Stomach (tissue), 8 donors: ENCODE measurements at regions not wholly inside any gene's neighbourhood (a gene's known extent, or its start where the extent isn't known, plus 50 kb on each side); places are given as distances from the start of the nearest gene placed in this dataset.

Source experiments
- DNase-seq, 2 donors: peaks; one replicate each; pipeline versions ENCODE4 v3.0.0 to v3.0.0-alpha.2; 2013 to 2019
- H3K27ac ChIP-seq, 5 donors: fragments of 200-600 bp in 4 of 5; sonication (generic) in 4 of 5; one replicate each; pipeline ENCODE4 v1.5.1; 2013 to 2019; ENCODE audit warnings: mild to moderate bottlenecking in 1 of 5, moderate library complexity in 1 of 5
- H3K27me3 ChIP-seq, 3 donors: fragments of 200-600 bp; sonication (generic); one replicate each; pipeline ENCODE4 v1.5.1; 2017 to 2019; ENCODE audit warnings: mixed run types in 1 of 3
- H3K36me3 ChIP-seq, 4 donors: fragments of 200-600 bp; sonication (generic); 1 replicate in 3 of 4; 2 replicates in 1 of 4; pipeline ENCODE4 v1.5.1; 2016 to 2019
- H3K4me1 ChIP-seq, 4 donors: fragments of 200-600 bp; sonication (generic); one replicate each; pipeline ENCODE4 v1.5.1; 2016 to 2019
- H3K4me3 ChIP-seq, 4 donors: fragments of 200-600 bp; sonication (generic) in 3 of 4; one replicate each; pipeline ENCODE4 v1.5.1; 2016 to 2019; ENCODE audit warnings: mild to moderate bottlenecking in 1 of 4
- H3K9me3 ChIP-seq, 4 donors: fragments of 200-600 bp; sonication (generic); one replicate each; pipeline ENCODE4 v1.5.1; 2016 to 2019
- EP300 ChIP-seq: sonication (generic); formaldehyde crosslinking; IDR thresholded peaks from one replicate; pipeline ENCODE4 v1.6.1; 2017; ENCODE audit warnings: antibody characterized with exemption
- POLR2A ChIP-seq, 4 donors: fragments of 450-650 bp; IDR thresholded peaks; one replicate each; pipeline ENCODE4 v1.6.1; 2016; ENCODE audit warnings: antibody characterized with exemption in 4 of 4, control low read depth in 2 of 4, mild to moderate bottlenecking in 1 of 4, moderate library complexity in 1 of 4
- POLR2AphosphoS5 ChIP-seq, 3 donors: sonication (generic); formaldehyde crosslinking; IDR thresholded peaks; one replicate each; pipeline ENCODE4 v1.6.1; 2016; ENCODE audit warnings: antibody characterized with exemption in 3 of 3
- WGBS, 5 donors: extraction: QIAGEN DNeasy Blood & Tissue Kit in 3 of 5; methylation state at CpG; one replicate each; pipeline versions ENCODE4 v1.1.5 to v1.1.7; 2013 to 2018; 5-methylcytosine and 5-hydroxymethylcytosine counted together
- intact Hi-C: fragments of 100-400 bp; cut with DNase I; formaldehyde crosslinking; loops from one replicate; pipeline ENCODE4 v1.15.1; 2023; ENCODE audit warnings: low total_unique reads
- TF ChIP-seq, protein P1 (sequence below), 7 experiments: fragments of 450-650 bp in 4 of 7; fragments of 200-600 bp in 3 of 7; sonication (generic) in 3 of 7; IDR thresholded peaks; one replicate each; pipeline ENCODE4 v1.5.1; 2016 to 2019; ENCODE audit warnings: antibody characterized with exemption in 7 of 7, control low read depth in 2 of 7, mild to moderate bottlenecking in 1 of 7
- donor health status: healthy with polysubstance abuse.
- donor health status: Bipolar disorder and iron deficiency.
- donor health status: healthy.

DNA sequence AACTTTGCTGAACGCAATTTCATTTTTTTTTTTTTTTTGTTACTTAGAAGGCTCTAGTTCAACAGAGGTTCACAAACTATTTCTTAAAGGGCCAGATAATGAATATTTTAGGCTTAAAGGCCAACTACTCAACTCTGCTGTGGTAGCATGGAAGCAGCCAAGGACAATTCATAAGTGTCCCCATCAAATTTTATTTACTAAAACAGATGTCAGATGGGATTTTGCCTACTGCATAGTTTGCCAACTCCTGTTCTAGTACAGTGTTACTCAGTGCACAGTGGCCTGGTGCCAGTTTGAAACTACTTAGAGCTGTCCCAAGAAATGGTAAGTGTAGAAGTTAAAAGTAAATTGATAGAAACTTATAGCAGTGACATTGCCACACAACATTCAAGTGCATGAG lies 949.4 kb upstream of the FANCL start:
- Histone ChIP-seq H3K36me3 (no peaks in the 10 kb centered on the region), H3K4me1 (no peaks in the 10 kb centered on the region), H3K9me3 (no peaks in the 10 kb centered on the region), H3K27me3 (no peaks in the 10 kb centered on the region), H3K4me3 (no peak overlapping the region), H3K27ac (no peak overlapping the region)
- intact Hi-C loops: no loop called here
- WGBS, 5 donors: 50 to 89% (median 74%) methylated on average over 1 of the region's 1 CpG
- no peak for DNase-seq
- TF ChIP-seq, protein P1, sequence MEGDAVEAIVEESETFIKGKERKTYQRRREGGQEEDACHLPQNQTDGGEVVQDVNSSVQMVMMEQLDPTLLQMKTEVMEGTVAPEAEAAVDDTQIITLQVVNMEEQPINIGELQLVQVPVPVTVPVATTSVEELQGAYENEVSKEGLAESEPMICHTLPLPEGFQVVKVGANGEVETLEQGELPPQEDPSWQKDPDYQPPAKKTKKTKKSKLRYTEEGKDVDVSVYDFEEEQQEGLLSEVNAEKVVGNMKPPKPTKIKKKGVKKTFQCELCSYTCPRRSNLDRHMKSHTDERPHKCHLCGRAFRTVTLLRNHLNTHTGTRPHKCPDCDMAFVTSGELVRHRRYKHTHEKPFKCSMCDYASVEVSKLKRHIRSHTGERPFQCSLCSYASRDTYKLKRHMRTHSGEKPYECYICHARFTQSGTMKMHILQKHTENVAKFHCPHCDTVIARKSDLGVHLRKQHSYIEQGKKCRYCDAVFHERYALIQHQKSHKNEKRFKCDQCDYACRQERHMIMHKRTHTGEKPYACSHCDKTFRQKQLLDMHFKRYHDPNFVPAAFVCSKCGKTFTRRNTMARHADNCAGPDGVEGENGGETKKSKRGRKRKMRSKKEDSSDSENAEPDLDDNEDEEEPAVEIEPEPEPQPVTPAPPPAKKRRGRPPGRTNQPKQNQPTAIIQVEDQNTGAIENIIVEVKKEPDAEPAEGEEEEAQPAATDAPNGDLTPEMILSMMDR (IDR thresholded peaks at IDR 0.05): no peak
- no peak for TF ChIP-seq EP300
- no peak for TF ChIP-seq POLR2A (IDR thresholded peaks at IDR 0.05)
- TF ChIP-seq POLR2AphosphoS5 (IDR thresholded peaks at IDR 0.05): no peak

DNA sequence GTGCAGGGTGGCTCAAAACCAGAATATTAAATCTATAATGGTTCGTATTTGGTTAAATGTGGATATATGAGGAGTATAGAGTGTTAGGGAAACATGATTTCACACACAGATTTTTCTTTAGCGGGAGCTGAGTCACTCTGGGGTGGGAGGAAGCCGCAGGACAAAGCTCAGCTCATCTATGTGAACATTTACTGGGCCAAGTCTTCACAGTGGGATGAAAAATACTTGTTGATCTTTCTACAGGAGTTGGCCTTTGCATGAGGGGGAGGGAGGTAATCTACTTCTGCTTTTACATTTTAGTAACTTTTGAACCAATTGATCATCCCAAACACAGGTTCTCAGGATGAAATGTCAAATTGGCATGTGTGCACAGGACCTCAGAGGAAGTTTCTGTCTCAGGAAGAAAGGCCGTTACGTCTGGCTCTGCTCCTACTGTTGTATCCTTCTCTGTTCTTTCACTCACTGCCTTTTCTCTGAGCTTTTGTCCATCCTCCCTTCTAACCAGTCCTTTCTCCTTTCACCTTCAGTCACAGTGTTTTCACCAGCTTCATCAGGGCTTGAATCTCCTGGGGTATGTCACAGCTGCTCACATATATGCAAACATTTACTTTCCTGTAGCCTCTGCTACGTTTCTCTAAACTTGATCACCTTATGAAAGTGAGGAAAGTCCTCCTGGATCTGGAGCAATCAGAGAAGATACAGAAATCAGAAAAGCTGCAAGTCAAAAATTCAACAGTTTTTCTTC lies 943.3 kb upstream of the FANCL start:
- H3K4me3 ChIP-seq: no peak overlapping the region
- DNase-seq: peak in 1 of 2 donors; percentile 37
- no peak overlapping the region for H3K27ac ChIP-seq
- intact Hi-C loops: no loop called here
- H3K36me3 ChIP-seq: no peaks in the 10 kb centered on the region
- H3K27me3 ChIP-seq: no peaks in the 10 kb centered on the region
- no peaks in the 10 kb centered on the region for H3K9me3 ChIP-seq
- 31 to 41% (median 39%) methylated on average over 6 of the region's 6 CpGs for WGBS, 5 donors
- H3K4me1 ChIP-seq: peaks cover 0 to 13% (median 5%) of the 10 kb centered on the region in 4 donors
- no peak for TF ChIP-seq POLR2A (IDR thresholded peaks at IDR 0.05)
- TF ChIP-seq EP300: no peak
- TF ChIP-seq POLR2AphosphoS5 (IDR thresholded peaks at IDR 0.05): no peak
- TF ChIP-seq, protein P1 (IDR thresholded peaks at IDR 0.05): no peak

DNA sequence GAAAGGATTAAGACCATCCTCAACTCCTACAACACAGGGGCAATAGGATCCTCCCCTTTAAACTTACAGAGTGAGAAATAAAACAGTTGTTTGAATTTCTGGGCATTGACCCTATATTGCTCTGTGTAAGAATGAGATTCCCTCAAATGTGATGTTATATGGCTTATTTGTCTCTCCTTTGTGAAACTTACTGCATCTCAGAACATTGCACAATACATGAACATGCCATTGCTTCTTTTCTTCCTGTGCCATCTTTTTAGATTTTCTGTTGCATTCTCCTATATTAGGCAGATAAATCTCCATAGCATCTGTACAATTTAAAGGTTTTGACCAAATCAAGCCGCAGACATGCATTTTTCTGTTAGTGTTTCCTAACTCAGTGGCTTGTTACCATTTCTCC lies 941.9 kb upstream of the FANCL start:
- TF ChIP-seq, protein P1 (IDR thresholded peaks at IDR 0.05): no peak
- TF ChIP-seq EP300: no peak
- no peak for TF ChIP-seq POLR2A (IDR thresholded peaks at IDR 0.05)
- no peak for TF ChIP-seq POLR2AphosphoS5 (IDR thresholded peaks at IDR 0.05)
- DNase-seq: no peak
- H3K4me1 ChIP-seq: peaks cover 0 to 13% (median 5%) of the 10 kb centered on the region in 4 donors
- no peaks in the 10 kb centered on the region for H3K27me3 ChIP-seq
- no peak overlapping the region for H3K4me3 ChIP-seq
- intact Hi-C loops: no loop called here
- no peak overlapping the region for H3K27ac ChIP-seq
- H3K9me3 ChIP-seq: no peaks in the 10 kb centered on the region
- no peaks in the 10 kb centered on the region for H3K36me3 ChIP-seq
- whole genome bisulfite sequencing, 5 donors: 89 to 95% (median 90%) methylated on average over 1 of the region's 1 CpG

DNA sequence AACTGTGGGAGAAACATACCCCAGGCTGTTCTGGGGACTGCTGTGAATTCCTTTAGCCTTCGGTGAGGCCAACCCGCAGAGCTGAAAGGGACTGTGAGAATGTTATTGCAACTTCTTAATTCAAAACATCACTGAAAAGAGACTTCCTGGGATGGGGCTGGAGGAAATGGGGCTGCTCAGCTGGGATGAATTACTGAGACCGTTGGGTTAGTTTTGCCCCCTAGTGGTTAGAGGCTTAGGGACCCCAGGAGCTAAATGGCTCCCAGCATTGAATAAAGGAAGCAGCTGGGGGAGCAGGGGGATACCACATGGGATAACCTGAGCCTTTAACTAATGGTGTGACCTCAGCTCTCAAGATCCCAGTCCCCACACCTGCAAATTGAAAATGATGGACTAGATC lies 941.1 kb upstream of the FANCL start:
- 16 to 29% (median 21%) methylated on average over 3 of the region's 3 CpGs for WGBS, 5 donors
- Histone ChIP-seq H3K27me3 (no peaks in the 10 kb centered on the region), H3K36me3 (no peaks in the 10 kb centered on the region), H3K4me1 (peaks cover 0 to 13% (median 5%) of the 10 kb centered on the region in 4 donors), H3K9me3 (no peaks in the 10 kb centered on the region), H3K4me3 (no peak overlapping the region), H3K27ac (no peak overlapping the region)
- peak in 1 of 2 donors; percentile 43 for DNase-seq
- no peak for TF ChIP-seq POLR2A (IDR thresholded peaks at IDR 0.05)
- TF ChIP-seq, protein P1 (IDR thresholded peaks at IDR 0.05): peak in 2 of 7 experiments; percentile 12 to 23
- intact Hi-C loops: no loop called here
